PC-9 (cell line): ENCODE measurements at regions not wholly inside any gene's neighbourhood (a gene's known extent, or its start where the extent isn't known, plus 50 kb on each side); places are given as distances from the start of the nearest gene placed in this dataset.
"Not testable (repeated sequence)": the region's sequence is repeated elsewhere in the genome, so short reads cannot be mapped to it uniquely, and the experiment has no call there.

Source experiments
- BruUV-seq: library from RNA; stranded (reverse); fragments of 400-500 nt; replicated peaks from 2 replicates; lab custom pipeline; 2021; lab: Mats Ljungman, UMichigan
- CTCF ChIA-PET: fragments of 300-600 bp; sonication (Branson Sonifier 250); formaldehyde crosslinking; loops from one replicate; lab custom pipeline; 2022; ENCODE audit warnings: antibody characterized with exemption; lab: Charles Lee
- POLR2A ChIA-PET: fragments of 300-600 bp; sonication (Branson Sonifier 250); formaldehyde crosslinking; loops from one replicate; lab custom pipeline; 2022; ENCODE audit warnings: antibody characterized with exemption; ENCODE audit not compliant: unreplicated experiment; lab: Charles Lee
- DNase-seq, 2 experiments: peaks; one replicate each; pipeline versions ENCODE4 v3.0.0 to v3.0.0-alpha.2; 2015 to 2022; ENCODE audit warnings: mixed read lengths in 1 of 2
- H2AFZ ChIP-seq: fragments of 200-600 bp; sonication (generic); 2 replicates; pipeline ENCODE4 v1.8.1; 2017; ENCODE audit warnings: antibody characterized with exemption
- H3F3A ChIP-seq: fragments of 200-600 bp; sonication (generic); 2 replicates; pipeline ENCODE4 v1.8.1; 2017; ENCODE audit warnings: antibody characterized with exemption, mild to moderate bottlenecking, low read depth; ENCODE audit not compliant: insufficient read depth
- H3K27ac ChIP-seq: fragments of 200-600 bp; sonication (generic); 2 replicates; pipeline ENCODE4 v1.6.1; 2016; ENCODE audit warnings: mixed run types
- H3K27me3 ChIP-seq: fragments of 200-600 bp; sonication (generic); 2 replicates; pipeline ENCODE4 v1.6.1; 2016; ENCODE audit warnings: low read depth, mixed run types; ENCODE audit not compliant: insufficient read depth
- H3K36me3 ChIP-seq: fragments of 200-600 bp; sonication (generic); 2 replicates; pipeline ENCODE4 v1.6.1; 2016; ENCODE audit warnings: low read depth, mixed run types
- H3K4me1 ChIP-seq: fragments of 200-600 bp; sonication (generic); replicated peaks from 2 replicates; pipeline ENCODE4 v1.6.1; 2016; ENCODE audit warnings: mixed run types; ENCODE audit not compliant: insufficient read depth
- H3K4me2 ChIP-seq: fragments of 200-600 bp; sonication (generic); 2 replicates; pipeline ENCODE4 v1.6.1; 2017; ENCODE audit warnings: mixed run types
- H3K4me3 ChIP-seq: fragments of 200-600 bp; sonication (generic); 2 replicates; pipeline ENCODE4 v1.6.1; 2016; ENCODE audit warnings: mixed run types
- H3K79me2 ChIP-seq: fragments of 200-600 bp; sonication (generic); 2 replicates; pipeline ENCODE4 v1.6.1; 2017; ENCODE audit warnings: low read depth, mixed run types
- H3K9me2 ChIP-seq: fragments of 200-600 bp; sonication (generic); 2 replicates; pipeline ENCODE4 v1.8.1; 2017; ENCODE audit warnings: mild to moderate bottlenecking; ENCODE audit not compliant: insufficient read depth
- H3K9me3 ChIP-seq: fragments of 200-600 bp; sonication (generic); 2 replicates; pipeline ENCODE4 v1.8.1; 2016; ENCODE audit warnings: low read depth; ENCODE audit not compliant: insufficient read depth
- H4K20me1 ChIP-seq: fragments of 200-600 bp; sonication (generic); 2 replicates; pipeline ENCODE4 v1.8.1; 2017; ENCODE audit not compliant: insufficient read depth
- intact Hi-C: fragments of 100-400 bp; cut with micrococcal nuclease; formaldehyde crosslinking; loops from one replicate; pipeline ENCODE4 v1.10.0; 2022; ENCODE audit not compliant: unreplicated experiment

DNA sequence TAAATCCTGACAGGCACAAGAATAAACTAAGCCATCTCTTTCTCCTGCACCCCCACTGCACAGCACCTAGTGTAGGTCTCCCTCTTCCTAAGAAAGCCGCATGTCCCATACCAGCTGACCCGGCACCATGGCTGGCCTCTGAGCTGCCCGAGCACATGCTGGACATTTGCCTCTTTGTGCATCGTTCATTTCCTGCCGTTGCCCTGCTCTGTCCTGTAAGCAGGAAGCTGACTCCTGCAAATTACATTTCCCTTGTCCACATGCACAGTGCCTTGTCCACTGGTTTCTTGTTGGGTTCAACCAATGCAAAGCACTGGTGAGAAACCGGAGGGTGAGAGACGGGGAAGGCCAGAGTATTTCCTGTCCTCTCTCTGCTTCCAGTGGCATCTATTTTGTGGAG, 71.6 kb upstream of the PLGLB1 start:
- BruUV-seq, POLR2A ChIA-PET, CTCF ChIA-PET: not testable (repeated sequence)

DNA sequence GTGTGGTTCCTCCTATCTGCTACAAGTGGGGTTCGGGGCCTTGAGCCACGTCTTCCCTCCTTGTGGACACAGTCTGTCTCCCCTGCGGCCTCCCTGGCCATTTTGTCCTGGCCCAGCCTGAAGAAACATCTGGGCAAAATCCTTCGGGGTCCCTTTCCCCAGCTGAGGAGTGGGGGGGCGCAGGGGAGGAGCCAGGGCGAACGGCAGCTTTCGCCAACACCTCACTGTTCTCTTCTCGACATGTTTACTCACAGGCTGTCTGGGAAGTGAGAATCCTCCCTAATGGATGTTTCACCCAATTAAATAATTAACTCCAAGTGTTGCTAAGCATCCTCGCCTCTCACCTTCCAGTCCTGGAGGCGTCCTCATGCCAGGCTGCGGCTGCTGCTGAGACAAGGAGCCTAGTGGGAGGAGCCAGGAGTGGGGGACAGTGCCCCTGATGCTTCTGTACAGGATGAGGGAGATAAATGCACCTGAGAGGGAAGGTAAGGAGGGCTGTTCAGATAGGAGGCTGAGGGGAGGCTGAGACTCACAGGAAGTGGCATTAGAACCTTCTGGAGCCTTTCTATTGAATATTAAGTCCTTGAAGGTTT, 72.4 kb upstream of the PLGLB1 start:
- H3K4me1 ChIP-seq, H3K27me3 ChIP-seq, H3K9me3 ChIP-seq, POLR2A ChIA-PET, CTCF ChIA-PET, H3K79me2 ChIP-seq, intact Hi-C loops, H3F3A ChIP-seq, H3K36me3 ChIP-seq, H3K9me2 ChIP-seq, DNase-seq, H3K4me3 ChIP-seq, BruUV-seq, H4K20me1 ChIP-seq, H3K4me2 ChIP-seq, H3K27ac ChIP-seq, H2AFZ ChIP-seq: not testable (repeated sequence)

More for the DNA sequence above, 71.6 kb upstream of the PLGLB1 start:
- H4K20me1 ChIP-seq, DNase-seq, intact Hi-C loops, H3K79me2 ChIP-seq, H3K4me1 ChIP-seq, H3F3A ChIP-seq, H3K27ac ChIP-seq, H3K9me2 ChIP-seq, H3K9me3 ChIP-seq, H3K36me3 ChIP-seq, H3K4me2 ChIP-seq, H3K4me3 ChIP-seq, H3K27me3 ChIP-seq, H2AFZ ChIP-seq: not testable (repeated sequence)

DNA sequence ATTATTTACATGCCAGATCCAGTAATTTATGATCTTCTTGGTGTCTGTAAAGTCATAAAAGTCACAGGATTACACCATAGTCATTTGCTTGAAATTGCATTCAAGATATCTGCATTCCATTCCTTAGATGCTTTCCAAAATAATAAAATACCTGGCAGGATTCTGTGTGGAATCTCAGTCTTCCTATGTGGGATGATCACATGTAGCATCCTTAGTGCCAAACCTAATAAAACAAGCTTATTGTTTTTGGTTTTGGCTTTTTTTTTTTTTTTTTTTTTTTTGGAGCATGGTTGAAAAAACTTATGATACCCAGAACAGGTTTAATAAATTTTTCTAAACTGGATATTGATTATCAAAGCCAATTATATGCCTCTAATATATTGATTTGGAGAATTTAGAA, 74.2 kb upstream of the PLGLB1 start:
- H3F3A ChIP-seq, H3K27ac ChIP-seq, DNase-seq, H2AFZ ChIP-seq, H3K27me3 ChIP-seq, H4K20me1 ChIP-seq, H3K4me3 ChIP-seq, BruUV-seq, H3K36me3 ChIP-seq, POLR2A ChIA-PET, H3K4me1 ChIP-seq, CTCF ChIA-PET, H3K4me2 ChIP-seq, H3K79me2 ChIP-seq, intact Hi-C loops, H3K9me2 ChIP-seq, H3K9me3 ChIP-seq: not testable (repeated sequence)

DNA sequence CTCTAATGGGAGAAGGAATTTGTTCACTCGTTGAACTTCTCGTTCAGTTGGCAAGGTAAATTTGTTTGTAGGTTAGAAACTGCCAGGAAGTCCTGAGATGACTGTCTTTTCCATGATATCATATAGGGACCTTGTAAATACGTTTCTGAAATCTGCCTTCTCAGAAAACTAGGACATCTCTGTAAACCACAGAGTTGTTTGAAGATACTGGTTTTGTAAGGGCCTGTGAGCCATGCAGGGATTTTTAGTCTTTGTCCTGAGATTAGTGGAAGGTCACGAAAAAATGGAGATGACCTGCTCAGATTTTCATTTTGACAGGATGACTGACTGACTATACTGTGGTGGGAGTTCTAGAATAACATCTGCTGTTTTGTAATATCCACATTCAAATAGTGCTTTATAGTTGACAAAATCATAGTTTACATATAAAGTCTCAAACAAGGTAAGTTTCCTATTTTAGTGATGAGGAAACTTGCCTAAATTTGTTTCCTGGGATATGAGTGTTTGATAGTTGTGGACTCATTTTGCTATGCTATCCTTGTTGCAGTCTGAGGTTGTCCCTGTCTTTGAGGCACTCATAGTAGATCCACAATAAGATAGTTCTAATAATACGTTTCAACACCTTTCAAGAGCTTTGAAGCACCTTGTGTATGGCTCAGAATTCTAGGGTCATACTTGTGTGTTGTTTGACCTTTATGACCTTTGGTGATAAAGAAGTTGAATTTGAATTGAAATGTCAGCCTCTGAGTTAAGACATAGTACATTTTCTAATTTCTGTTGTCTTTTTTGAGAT, 107.3 kb upstream of the PLGLB1 start:
- POLR2A ChIA-PET, H3K27ac ChIP-seq, H3K4me2 ChIP-seq, intact Hi-C loops, H4K20me1 ChIP-seq, H3K36me3 ChIP-seq, H3F3A ChIP-seq, H3K9me3 ChIP-seq, H2AFZ ChIP-seq, DNase-seq, CTCF ChIA-PET, H3K27me3 ChIP-seq, H3K4me3 ChIP-seq, H3K79me2 ChIP-seq, BruUV-seq, H3K4me1 ChIP-seq, H3K9me2 ChIP-seq: not testable (repeated sequence)

DNA sequence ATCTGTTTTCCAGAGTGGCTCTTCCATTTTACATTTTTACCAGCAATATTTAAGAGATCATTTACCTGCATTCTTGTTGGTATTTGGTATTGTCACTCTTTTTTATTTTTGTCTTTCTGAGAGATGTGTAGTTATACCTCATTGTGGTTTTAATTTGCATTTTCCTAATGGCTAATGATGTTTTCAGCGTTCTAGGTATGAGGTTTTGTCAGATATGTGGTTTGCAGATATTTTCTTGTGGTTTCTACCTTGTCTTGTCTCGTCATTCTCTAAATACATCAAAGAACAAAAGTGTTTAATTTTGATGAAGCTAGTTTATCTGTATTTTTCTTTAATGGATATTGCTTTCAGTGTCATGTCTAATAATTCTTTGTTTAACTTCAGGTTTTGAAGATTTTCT, 110.9 kb upstream of the PLGLB1 start:
- DNase-seq, H3K79me2 ChIP-seq, H3K4me3 ChIP-seq, H3K27ac ChIP-seq, H3K36me3 ChIP-seq, intact Hi-C loops, H3K9me3 ChIP-seq, H3K4me1 ChIP-seq, H3K4me2 ChIP-seq, H4K20me1 ChIP-seq, BruUV-seq, H2AFZ ChIP-seq, POLR2A ChIA-PET, H3K9me2 ChIP-seq, CTCF ChIA-PET, H3K27me3 ChIP-seq, H3F3A ChIP-seq: not testable (repeated sequence)

DNA sequence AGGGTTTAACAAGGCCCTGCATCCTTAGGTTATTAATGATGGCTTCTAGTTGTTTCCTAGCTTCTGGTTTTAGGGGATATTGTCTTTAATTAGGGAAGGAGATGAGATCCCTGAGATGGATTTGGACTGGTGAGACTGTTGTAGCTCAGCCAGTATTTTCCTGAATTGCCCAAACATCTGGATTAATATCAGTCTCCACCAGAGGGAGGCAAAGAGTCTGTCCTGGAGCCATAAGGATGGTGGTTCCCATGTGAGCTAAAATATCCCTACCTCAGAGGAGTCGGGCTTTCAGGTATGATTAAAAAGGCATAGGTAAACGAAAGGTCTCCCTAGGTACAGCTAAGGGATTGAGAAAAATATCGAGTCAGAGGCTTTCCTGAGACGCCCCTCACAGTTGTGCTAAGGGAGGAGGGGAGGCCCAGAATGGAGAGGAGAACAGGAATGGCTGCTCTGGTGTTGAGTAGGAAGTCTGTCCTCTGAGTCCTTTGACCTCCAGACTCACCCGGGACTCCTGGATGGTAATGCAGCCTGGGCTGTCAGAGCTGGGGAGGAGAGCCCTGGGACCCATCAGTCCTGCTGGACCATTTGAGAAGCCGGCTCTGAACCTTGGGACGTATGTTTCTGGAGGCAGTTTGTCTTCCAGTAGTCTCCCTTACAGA, 130.3 kb upstream of the PLGLB1 start:
- BruUV-seq, result TSS peak; percentile 36
- DNase-seq, H3K4me1 ChIP-seq, H3F3A ChIP-seq, H3K9me2 ChIP-seq, H3K27ac ChIP-seq, H2AFZ ChIP-seq, H3K27me3 ChIP-seq, intact Hi-C loops, H3K9me3 ChIP-seq, H3K4me2 ChIP-seq, H3K4me3 ChIP-seq, POLR2A ChIA-PET, H3K79me2 ChIP-seq, H4K20me1 ChIP-seq, CTCF ChIA-PET, H3K36me3 ChIP-seq: not testable (repeated sequence)

DNA sequence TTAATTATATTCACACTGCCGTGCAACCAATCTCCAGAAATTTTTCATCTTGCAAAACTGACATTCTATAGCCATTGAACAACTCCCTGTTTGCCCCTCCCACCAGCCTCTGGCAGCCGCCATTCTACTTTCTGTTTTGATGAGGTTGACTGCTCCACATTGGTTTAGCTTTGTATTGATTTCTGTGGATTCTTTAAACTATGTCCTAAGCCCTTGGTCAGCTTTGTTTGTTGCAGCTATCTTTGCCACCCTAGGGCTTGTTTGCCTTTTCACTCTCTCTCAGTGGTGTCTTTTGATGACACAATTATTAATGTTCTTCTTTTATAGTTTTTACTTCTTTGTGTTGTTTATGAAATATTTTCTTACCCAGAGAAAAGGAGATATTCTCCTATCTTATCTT, 152.8 kb upstream of the PLGLB1 start:
- H3K36me3 ChIP-seq, H3K9me3 ChIP-seq, CTCF ChIA-PET, intact Hi-C loops, H3K4me2 ChIP-seq, H3K27me3 ChIP-seq, H4K20me1 ChIP-seq, H3K27ac ChIP-seq, H3K4me1 ChIP-seq, POLR2A ChIA-PET, H2AFZ ChIP-seq, DNase-seq, H3K9me2 ChIP-seq, H3F3A ChIP-seq, H3K79me2 ChIP-seq, H3K4me3 ChIP-seq, BruUV-seq: not testable (repeated sequence)
